Gastroesophageal sphincter (tissue), 3 donors: ENCODE measurements at regions not wholly inside any gene's neighbourhood (a gene's known extent, or its start where the extent isn't known, plus 50 kb on each side); places are given as distances from the start of the nearest gene placed in this dataset.

ENCODE experiments used
- EP300 ChIP-seq: sonication (generic); formaldehyde crosslinking; IDR thresholded peaks from one replicate; pipeline ENCODE4 v1.6.1; 2017; ENCODE audit warnings: antibody characterized with exemption, mild to moderate bottlenecking
- POLR2A ChIP-seq, 2 donors: fragments of 450-650 bp; IDR thresholded peaks; one replicate each; pipeline ENCODE4 v1.6.1; 2017; ENCODE audit warnings: antibody characterized with exemption in 2 of 2, mild to moderate bottlenecking in 2 of 2, moderate library complexity in 1 of 2
- TF ChIP-seq, protein P1 (sequence below), 4 experiments: fragments of 200-600 bp in 2 of 4; fragments of 450-650 bp in 2 of 4; sonication (generic) in 1 of 4; IDR thresholded peaks; one replicate each; pipeline ENCODE4 v1.5.1; 2017 to 2019; ENCODE audit warnings: antibody characterized with exemption in 4 of 4, mild to moderate bottlenecking in 2 of 4, moderate library complexity in 2 of 4

DNA sequence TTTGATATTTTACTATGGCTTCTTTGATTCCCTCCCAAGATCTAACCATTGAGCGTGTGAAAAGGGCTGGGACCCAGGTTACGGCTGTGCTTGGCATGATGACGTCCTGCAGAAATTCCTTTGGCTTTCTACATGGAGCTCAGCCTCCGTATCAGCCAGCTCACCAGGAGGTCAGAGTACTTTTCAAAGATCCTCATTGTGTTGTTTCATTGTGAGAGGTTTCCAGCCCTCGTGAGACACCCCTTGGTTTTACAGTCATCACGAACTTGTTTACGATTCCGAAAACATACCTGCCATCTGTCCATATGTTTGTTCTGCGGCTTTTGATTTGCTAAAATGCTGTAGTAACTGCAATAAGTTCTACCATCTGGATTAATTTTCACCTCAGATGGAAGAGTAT, 453.1 kb downstream of the TMEM121 start:
- TF ChIP-seq, protein P1, sequence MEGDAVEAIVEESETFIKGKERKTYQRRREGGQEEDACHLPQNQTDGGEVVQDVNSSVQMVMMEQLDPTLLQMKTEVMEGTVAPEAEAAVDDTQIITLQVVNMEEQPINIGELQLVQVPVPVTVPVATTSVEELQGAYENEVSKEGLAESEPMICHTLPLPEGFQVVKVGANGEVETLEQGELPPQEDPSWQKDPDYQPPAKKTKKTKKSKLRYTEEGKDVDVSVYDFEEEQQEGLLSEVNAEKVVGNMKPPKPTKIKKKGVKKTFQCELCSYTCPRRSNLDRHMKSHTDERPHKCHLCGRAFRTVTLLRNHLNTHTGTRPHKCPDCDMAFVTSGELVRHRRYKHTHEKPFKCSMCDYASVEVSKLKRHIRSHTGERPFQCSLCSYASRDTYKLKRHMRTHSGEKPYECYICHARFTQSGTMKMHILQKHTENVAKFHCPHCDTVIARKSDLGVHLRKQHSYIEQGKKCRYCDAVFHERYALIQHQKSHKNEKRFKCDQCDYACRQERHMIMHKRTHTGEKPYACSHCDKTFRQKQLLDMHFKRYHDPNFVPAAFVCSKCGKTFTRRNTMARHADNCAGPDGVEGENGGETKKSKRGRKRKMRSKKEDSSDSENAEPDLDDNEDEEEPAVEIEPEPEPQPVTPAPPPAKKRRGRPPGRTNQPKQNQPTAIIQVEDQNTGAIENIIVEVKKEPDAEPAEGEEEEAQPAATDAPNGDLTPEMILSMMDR (IDR thresholded peaks at IDR 0.05): no peak
- no peak for TF ChIP-seq EP300
- no peak for TF ChIP-seq POLR2A (IDR thresholded peaks at IDR 0.05)
